HG03520 (cell line): ENCODE measurements at regions not wholly inside any gene's neighbourhood (a gene's known extent, or its start where the extent isn't known, plus 50 kb on each side); places are given as distances from the start of the nearest gene placed in this dataset.

Source experiments
- ATAC-seq: cut with Tn5 transposase; IDR thresholded peaks from one replicate; pipeline ENCODE4 v1.9.1; 2021; ENCODE audit warnings: mild to moderate bottlenecking, moderate library complexity; ENCODE audit not compliant: unreplicated experiment

DNA sequence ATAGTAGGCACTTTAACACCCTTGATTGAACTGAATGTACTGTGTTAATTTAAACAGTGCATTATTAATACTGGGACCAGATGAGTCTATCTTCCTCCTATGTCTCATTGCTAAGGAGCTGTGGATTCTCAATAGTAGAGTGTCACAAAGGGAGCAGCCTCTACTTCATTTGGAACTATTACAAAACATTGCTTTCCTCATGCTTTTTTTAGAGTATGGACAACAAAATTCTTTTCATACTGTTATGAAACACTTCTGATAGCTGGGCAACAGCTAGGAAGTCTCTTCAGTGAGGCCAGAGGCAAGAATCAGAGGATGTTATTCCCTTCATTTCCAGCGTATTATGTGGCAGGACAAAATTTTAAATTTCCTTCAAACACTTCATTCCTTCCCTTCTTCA lies 160.8 kb downstream of the FBXO8 start:
- no peak for ATAC-seq

DNA sequence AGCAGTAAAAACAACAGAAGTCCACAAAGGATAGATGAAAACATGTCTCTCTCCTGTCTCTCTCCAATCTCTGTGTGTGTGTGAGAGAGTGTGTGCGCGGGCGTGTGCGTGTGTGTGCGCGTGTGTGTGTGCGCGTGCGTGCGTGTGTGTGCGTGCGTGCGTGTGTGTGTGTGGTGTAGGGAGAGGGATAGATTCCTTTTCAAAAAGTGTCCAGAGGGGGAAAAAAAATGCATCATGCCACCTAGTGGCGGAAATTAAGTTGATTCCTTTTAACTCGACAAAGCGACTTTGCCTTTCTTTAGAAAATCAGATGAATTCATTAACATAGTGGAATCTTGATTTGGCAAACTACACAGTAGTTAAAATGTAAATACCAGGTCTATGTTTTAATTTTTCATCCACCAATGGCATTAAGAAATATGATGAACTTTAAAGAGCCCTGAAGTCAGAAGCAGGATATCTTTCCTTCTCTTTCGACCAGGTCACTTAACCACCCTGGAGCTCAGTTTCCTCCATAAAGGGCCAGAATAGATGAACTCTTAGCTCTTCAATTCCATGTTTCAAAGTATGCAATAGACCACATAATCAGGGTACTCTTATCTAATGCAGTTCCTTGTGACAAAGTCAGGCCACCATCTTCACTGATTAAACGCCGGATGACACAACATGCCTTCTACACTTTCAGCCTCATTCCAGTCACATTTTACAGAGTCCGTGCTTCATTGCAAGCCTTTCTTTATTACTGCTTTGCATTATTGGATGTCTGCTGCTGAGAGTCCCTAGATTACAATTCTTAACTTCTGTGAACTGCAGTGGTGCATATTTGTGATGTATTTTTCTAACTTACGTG lies 162.8 kb downstream of the FBXO8 start:
- no peak for ATAC-seq

- ATAC-seq: no peak
These were observed 163.6 kb downstream of the FBXO8 start for GRCh38 chr4:174119830-174120229.

GRCh38 chr4:174119051-174119450 lies 164.4 kb downstream of the FBXO8 start:
- ATAC-seq: no peak

- no peak for ATAC-seq
These were observed 165.3 kb downstream of the FBXO8 start for GRCh38 chr4:174118171-174118570.

DNA sequence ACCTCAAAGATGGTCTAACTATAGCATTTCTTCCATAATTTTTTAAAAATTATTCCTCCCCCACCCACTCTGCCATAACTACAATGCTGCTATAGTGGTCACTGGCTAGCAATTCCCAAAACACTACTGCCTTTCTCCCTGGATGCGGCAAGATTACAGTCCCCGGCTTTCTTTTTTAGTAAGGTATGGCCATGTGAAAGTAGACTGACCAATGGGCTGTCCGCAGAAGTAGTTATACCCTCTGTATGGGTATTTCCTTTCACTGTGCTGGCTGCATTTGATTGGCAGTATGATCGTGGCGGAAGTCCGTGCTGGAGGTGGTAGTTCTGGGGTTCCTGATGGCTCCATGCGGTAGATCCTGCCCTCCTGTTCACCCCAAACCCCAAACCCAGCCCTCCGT lies 166.0 kb downstream of the FBXO8 start:
- no peak for ATAC-seq

GRCh38 chr4:174116021-174116420 lies 167.4 kb downstream of the FBXO8 start:
- no peak for ATAC-seq

DNA sequence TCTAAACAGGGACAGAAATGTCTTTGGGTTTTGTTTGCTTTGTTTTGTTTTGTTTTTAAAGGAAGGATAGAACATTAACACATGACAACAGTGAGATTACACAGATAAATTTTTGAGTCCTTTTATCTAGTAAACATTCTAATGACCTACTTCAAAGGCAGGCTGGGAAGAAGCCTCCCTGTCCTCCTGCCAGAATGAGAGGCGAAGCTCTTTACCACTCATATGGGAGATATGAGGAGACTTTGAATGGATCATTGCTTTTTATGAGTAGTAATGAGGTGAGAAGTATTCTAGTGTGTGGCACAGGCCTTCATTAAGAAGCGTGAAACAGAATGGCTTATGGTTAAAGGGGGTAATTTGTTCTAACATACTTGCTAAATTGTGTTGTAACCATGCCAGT lies 172.0 kb downstream of the FBXO8 start:
- ATAC-seq: no peak

DNA sequence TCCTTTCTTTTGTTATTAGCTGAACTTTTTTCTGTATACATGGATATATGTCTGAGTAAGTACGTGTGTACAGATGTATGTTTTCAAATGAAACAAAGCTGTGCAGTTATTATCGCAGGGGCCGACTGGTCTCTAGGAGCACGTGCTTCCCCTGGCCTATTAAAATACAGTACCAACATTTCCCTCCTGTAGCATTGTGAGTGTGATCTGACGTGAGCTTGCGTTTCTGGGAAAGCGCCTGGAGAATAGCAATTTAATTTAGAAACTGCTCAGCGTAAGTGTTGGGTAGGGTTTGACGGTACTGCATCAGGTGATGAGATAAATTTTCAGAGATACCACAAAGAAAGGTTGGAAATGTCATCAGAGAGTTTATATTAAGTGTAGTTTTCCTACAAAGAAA lies 173.3 kb downstream of the FBXO8 start:
- ATAC-seq: no peak

- ATAC-seq: no peak
These were observed 175.6 kb downstream of the FBXO8 start for GRCh38 chr4:174107746-174108354.

DNA sequence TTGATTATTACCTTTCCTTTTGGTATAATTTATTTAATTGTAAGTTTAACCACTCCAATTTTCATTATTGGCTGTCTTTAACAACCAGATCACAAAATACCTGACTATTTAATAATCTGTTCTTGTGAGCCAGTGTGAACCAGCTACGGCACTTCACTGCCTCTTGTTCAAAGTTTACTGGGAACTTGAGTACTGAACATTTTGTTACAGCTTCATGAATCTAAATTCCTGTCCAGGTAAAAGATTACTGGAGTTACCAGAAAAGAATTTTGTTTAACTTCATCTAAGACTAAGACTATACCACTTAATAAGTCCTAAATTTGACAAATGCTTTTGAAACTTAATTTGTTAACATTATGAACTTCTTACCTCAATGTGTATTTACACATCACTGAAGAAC lies 178.3 kb downstream of the FBXO8 start:
- no peak for ATAC-seq

DNA sequence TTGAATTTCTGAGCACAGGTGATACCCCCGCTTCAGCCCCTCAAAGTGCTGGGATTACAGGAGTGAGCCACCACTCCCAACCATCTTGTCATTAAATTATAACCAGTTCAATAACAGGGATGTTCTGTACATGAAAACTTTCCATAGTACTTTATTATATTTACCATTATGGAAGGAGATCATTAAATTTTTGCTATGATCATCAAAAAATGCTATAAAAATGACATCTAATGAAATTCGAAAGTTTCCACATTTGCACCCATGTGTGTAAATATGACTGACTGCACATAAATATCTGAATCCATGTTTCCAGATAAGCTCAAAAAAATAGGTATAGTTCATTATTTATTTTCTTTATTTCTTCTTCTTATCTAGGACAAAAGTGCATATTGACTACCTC lies 182.6 kb downstream of the FBXO8 start:
- ATAC-seq: no peak

- no peak for ATAC-seq
These were observed 183.8 kb downstream of the FBXO8 start for GRCh38 chr4:174099712-174100111.

- ATAC-seq: no peak
These were observed 186.5 kb downstream of the FBXO8 start for GRCh38 chr4:174096999-174097398.

GRCh38 chr4:174096456-174096855 lies 187.0 kb downstream of the FBXO8 start:
- no peak for ATAC-seq

- no peak for ATAC-seq
These were observed 192.3 kb downstream of the FBXO8 start for GRCh38 chr4:174091130-174091529.

- ATAC-seq: no peak
These were observed 193.8 kb downstream of the FBXO8 start for GRCh38 chr4:174089711-174090110.

DNA sequence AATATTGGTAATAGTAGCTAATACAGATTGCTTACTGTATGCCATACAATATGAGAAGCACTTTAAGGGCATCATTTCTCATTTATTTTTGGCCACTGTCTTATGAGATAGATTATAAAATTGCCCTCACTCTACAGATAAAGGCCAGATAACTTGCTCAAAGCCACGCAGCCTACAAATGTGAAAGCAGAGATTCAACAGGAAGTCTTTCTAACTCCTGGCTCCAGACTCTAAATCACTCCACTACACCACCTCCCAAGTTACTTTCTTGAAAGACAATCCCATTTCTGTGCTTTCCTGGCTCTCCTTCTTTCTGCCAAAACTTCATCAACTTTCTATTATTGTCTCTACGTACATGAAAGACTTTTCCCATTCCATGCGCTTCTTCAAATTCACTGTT lies 194.7 kb downstream of the FBXO8 start:
- no peak for ATAC-seq

DNA sequence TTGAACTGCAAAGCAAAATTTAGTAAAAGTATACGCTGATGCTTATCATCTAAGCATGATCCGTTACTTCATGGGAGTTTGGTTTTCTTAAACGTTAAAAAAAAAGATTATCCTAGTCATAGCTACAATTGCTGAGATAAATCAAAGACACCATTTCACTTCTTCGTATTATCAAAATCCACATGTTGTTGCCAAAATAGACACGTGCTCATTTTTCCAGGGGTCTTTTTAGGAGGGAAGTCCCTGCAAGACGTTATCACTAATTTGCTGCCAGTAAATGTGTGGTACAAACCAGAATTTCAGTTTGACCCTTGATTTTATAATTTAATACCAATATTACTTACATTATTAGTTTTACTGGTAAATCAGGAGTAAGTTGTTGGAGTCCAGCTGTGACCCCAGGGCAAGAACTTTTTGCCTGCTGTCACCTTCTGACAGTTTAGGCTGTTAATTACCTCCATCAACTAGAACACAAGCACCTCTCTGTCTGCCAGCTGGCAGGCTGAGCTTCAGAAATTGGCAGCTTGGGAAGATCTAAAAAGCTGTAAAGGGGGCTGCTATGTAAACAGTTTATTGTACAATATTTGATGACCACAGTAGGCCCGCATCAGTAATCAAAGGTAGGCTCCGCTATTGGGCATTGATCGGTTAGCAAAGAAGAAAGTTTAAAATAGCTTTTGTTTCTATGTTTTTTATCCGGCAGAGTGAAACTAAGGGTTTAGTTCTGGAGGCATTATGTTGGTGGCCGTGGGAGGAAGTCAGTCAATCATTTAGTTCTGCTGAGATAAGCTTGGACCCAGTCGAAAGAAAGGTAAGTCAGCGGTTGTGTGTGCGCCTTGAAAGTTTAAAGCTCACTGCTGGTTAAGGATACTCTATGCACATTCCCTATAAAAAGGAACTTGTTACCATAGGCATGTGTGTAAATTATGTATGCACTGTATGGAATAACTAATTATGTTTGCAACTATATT lies 196.4 kb downstream of the FBXO8 start:
- no peak for ATAC-seq

GRCh38 chr4:174084981-174085380 lies 198.5 kb downstream of the FBXO8 start:
- no peak for ATAC-seq

GRCh38 chr4:174084542-174084941 lies 198.9 kb downstream of the FBXO8 start:
- ATAC-seq: no peak
